Heart left ventricle (tissue), 13 donors: ENCODE measurements at regions not wholly inside any gene's neighbourhood (a gene's known extent, or its start where the extent isn't known, plus 50 kb on each side); places are given as distances from the start of the nearest gene placed in this dataset.
"Not testable (repeated sequence)": the region's sequence is repeated elsewhere in the genome, so short reads cannot be mapped to it uniquely, and the experiment has no call there.

Source experiments
- POLR2A ChIP-seq, 2 donors: fragments of 450-650 bp; IDR thresholded peaks; one replicate each; pipeline ENCODE4 v1.6.1; 2017; ENCODE audit warnings: antibody characterized with exemption in 2 of 2, mild to moderate bottlenecking in 2 of 2, moderate library complexity in 2 of 2
- TF ChIP-seq, protein P1 (sequence below), 12 donors: fragments of 200-600 bp; sonication (generic) in 4 of 12; IDR thresholded peaks; one replicate each; pipeline versions ENCODE4 v1.5.0 to v1.8.0; 2018 to 2022; ENCODE audit warnings: antibody characterized with exemption in 12 of 12, mild to moderate bottlenecking in 5 of 12
- donor health status: ischemic (EF 13 %, LVEDD 7.1; RV severe dilation, severe dysfunction).
- donor health status: DM: no; HTN: yes; CAD: no.
- donor health status: DM: no; HTN: no; CAD: no.
- donor health status: ischemic (EF 25% LVEDD 6.9; RV normal size, moderate dysfunction).
- donor health status: ischemic (EF 25% LVEDD 5.7; RV mildly dilated, moderate dysfunction).
- donor health status: ischemic (EF 35%, LVEDD 5.7; RV mildly dilated, moderate dysfunction).
- donor health status: nonischemic (EF 11% LVEDD 7.7; RV severe dilation, severe dysfunction).
- donor health status: DM: yes; HTN: yes; CAD: no.
- donor health status: PGD.
- donor health status: ischemic (EF 29% LVEDD 5.4; RV normal size, mild dysfunction).
- donor health status: nonischemic (EF 23%, LVEDD 6.1; RV moderate dilation, normal function).

DNA sequence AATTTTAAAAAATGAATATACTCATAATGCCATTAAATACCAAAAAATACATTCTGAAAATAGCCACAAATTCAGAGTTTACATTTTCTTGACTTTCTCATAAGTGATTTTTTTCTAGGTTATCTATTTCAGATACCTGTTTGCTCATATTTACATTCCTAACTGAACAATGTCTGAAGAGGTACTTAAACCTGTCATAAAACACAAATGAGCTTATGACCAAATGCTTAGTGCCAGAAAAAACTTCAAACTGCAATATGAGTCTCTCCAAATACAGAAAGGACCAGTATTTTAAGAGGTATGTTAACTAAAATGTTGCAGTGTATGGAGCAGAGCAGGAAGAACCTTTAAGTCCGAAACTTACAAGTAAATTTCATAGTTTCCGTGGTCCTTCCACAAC, 101.7 kb upstream of the FAN1 start:
- TF ChIP-seq, protein P1, sequence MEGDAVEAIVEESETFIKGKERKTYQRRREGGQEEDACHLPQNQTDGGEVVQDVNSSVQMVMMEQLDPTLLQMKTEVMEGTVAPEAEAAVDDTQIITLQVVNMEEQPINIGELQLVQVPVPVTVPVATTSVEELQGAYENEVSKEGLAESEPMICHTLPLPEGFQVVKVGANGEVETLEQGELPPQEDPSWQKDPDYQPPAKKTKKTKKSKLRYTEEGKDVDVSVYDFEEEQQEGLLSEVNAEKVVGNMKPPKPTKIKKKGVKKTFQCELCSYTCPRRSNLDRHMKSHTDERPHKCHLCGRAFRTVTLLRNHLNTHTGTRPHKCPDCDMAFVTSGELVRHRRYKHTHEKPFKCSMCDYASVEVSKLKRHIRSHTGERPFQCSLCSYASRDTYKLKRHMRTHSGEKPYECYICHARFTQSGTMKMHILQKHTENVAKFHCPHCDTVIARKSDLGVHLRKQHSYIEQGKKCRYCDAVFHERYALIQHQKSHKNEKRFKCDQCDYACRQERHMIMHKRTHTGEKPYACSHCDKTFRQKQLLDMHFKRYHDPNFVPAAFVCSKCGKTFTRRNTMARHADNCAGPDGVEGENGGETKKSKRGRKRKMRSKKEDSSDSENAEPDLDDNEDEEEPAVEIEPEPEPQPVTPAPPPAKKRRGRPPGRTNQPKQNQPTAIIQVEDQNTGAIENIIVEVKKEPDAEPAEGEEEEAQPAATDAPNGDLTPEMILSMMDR (IDR thresholded peaks at IDR 0.05), result not testable (repeated sequence)
- TF ChIP-seq POLR2A (IDR thresholded peaks at IDR 0.05), result not testable (repeated sequence)
